IMR-90 (cell line): ENCODE measurements at regions not wholly inside any gene's neighbourhood (a gene's known extent, or its start where the extent isn't known, plus 50 kb on each side); places are given as distances from the start of the nearest gene placed in this dataset.

Experiments used
- ATAC-seq: fragments of 200-7000 bp; cut with Tn5 transposase; 2 replicates; pipeline ENCODE4 v1.9.1; 2020; ENCODE audit warnings: low read depth, mild to moderate bottlenecking, moderate library complexity
- BruUV-seq: library from RNA; stranded (reverse); fragments of 400-500 nt; replicated peaks from 2 replicates; lab custom pipeline; 2021; lab: Mats Ljungman, UMichigan
- CTCF ChIA-PET: fragments of 300-600 bp; formaldehyde crosslinking; extraction: SDS; loops from one replicate; lab custom pipeline; 2021; ENCODE audit warnings: antibody characterized with exemption; lab: Yijun Ruan, JAX
- POLR2A ChIA-PET: fragments of 300-600 bp; sonication (Branson Sonifier 250); formaldehyde crosslinking; loops from one replicate; lab custom pipeline; 2022; ENCODE audit warnings: antibody characterized with exemption; ENCODE audit not compliant: unreplicated experiment; lab: Charles Lee
- DNase-seq: peaks from one replicate; pipeline ENCODE4 v3.0.0; 2013
- H2AFZ ChIP-seq: replicated peaks from 2 replicates; pipeline ENCODE3; 2013; ENCODE audit warnings: low read length, mild to moderate bottlenecking; ENCODE audit not compliant: poor library complexity
- H2AK5ac ChIP-seq: 2 replicates; pipeline ENCODE4 v1.6.1; 2013; ENCODE audit warnings: low read depth, low read length, inconsistent platforms
- H2AK9ac ChIP-seq: replicated peaks from 2 replicates; pipeline ENCODE3; 2013; ENCODE audit warnings: mild to moderate bottlenecking, low read depth, low read length, moderate library complexity; ENCODE audit not compliant: poor library complexity
- H2BK120ac ChIP-seq: 2 replicates; pipeline ENCODE4 v1.6.1; 2013; ENCODE audit warnings: low read depth, low read length, inconsistent platforms
- H2BK15ac ChIP-seq: 3 replicates; pipeline ENCODE4 v1.6.1; 2013; ENCODE audit warnings: low read depth, low read length, inconsistent platforms
- H2BK20ac ChIP-seq: 2 replicates; pipeline ENCODE4 v1.6.1; 2013; ENCODE audit warnings: low read depth, mild to moderate bottlenecking, inconsistent platforms, low read length, moderate library complexity
- H2BK5ac ChIP-seq: 2 replicates; pipeline ENCODE4 v1.6.1; 2013; ENCODE audit warnings: mild to moderate bottlenecking, low read depth, low read length, inconsistent platforms; ENCODE audit not compliant: poor library complexity, severe bottlenecking
- H3K14ac ChIP-seq: replicated peaks from 2 replicates; pipeline ENCODE4 v1.6.1; 2013; ENCODE audit warnings: low read depth, low read length, inconsistent platforms
- H3K18ac ChIP-seq: 2 replicates; pipeline ENCODE4 v1.6.1; 2013; ENCODE audit warnings: low read depth, low read length, control low read depth
- H3K23ac ChIP-seq: 2 replicates; pipeline ENCODE4 v1.6.1; 2013; ENCODE audit warnings: low read depth, low read length, inconsistent platforms
- H3K27ac ChIP-seq: 2 replicates; pipeline ENCODE4 v1.5.1; 2013; ENCODE audit warnings: mild to moderate bottlenecking, control low read depth, low read length; ENCODE audit not compliant: insufficient read depth
- H3K27me3 ChIP-seq: 2 replicates; pipeline ENCODE4 v1.6.1; 2013; ENCODE audit warnings: low read length; ENCODE audit not compliant: control insufficient read depth, insufficient read depth
- H3K36me3 ChIP-seq: 2 replicates; pipeline ENCODE4 v1.6.1; 2013; ENCODE audit warnings: low read length, mixed read lengths; ENCODE audit not compliant: control insufficient read depth, insufficient read depth
- H3K4ac ChIP-seq: 2 replicates; pipeline ENCODE4 v1.6.1; 2013; ENCODE audit warnings: low read depth, low read length, inconsistent platforms
- H3K4me1 ChIP-seq: 2 replicates; pipeline ENCODE4 v1.6.1; 2013; ENCODE audit warnings: low read length, mixed read lengths; ENCODE audit not compliant: control insufficient read depth, insufficient read depth
- H3K4me2 ChIP-seq: 2 replicates; pipeline ENCODE4 v1.6.1; 2013; ENCODE audit warnings: low read depth, mild to moderate bottlenecking, control low read depth, low read length, moderate library complexity
- H3K4me3 ChIP-seq: 2 replicates; pipeline ENCODE4 v1.5.1; 2013; ENCODE audit warnings: low read depth, mild to moderate bottlenecking, control low read depth, low read length, moderate library complexity; ENCODE audit not compliant: insufficient read depth
- H3K56ac ChIP-seq: 2 replicates; pipeline ENCODE4 v1.6.1; 2013; ENCODE audit warnings: low read length, inconsistent platforms; ENCODE audit not compliant: insufficient read depth; ENCODE audit errors: extremely low read depth
- H3K79me1 ChIP-seq, 2 experiments: 2 replicates each; pipeline ENCODE4 v1.6.1; 2013; ENCODE audit warnings: low read length in 2 of 2, inconsistent platforms in 1 of 2, low read depth in 1 of 2
- H3K9ac ChIP-seq: 2 replicates; pipeline ENCODE4 v1.6.1; 2013; ENCODE audit warnings: low read depth, low read length, control low read depth
- H3K9me1 ChIP-seq: 2 replicates; pipeline ENCODE4 v1.6.1; 2013; ENCODE audit warnings: low read length, inconsistent platforms; ENCODE audit not compliant: insufficient read depth
- H3K9me3 ChIP-seq: 2 replicates; pipeline ENCODE4 v1.6.1; 2013; ENCODE audit warnings: low read length; ENCODE audit not compliant: control insufficient read depth, insufficient read depth
- H4K20me1 ChIP-seq: 2 replicates; pipeline ENCODE4 v1.6.1; 2013; ENCODE audit warnings: low read length, inconsistent platforms; ENCODE audit not compliant: insufficient read depth
- H4K5ac ChIP-seq: 2 replicates; pipeline ENCODE4 v1.6.1; 2013; ENCODE audit warnings: mild to moderate bottlenecking, low read depth, low read length, control low read depth
- H4K8ac ChIP-seq, 2 experiments: 2 replicates each; pipeline ENCODE4 v1.6.1; 2013; ENCODE audit warnings: low read depth in 2 of 2, low read length in 2 of 2, control low read depth in 1 of 2, inconsistent platforms in 1 of 2
- H4K91ac ChIP-seq: 2 replicates; pipeline ENCODE4 v1.6.1; 2013; ENCODE audit warnings: low read depth, low read length, inconsistent platforms; ENCODE audit not compliant: insufficient read depth
- BHLHE40 ChIP-seq: fragments of 150-350 bp; IDR thresholded peaks from 2 replicates; pipeline ENCODE4 v1.6.1; 2016; ENCODE audit warnings: mild to moderate bottlenecking, low read depth, low read length
- RAD21 ChIP-seq: IDR thresholded peaks from 2 replicates; pipeline ENCODE4 v1.6.1; 2012; ENCODE audit warnings: low read length, improper control_type of control experiment
- RCOR1 ChIP-seq: IDR thresholded peaks from 2 replicates; pipeline ENCODE4 v1.6.1; 2012; ENCODE audit warnings: mild to moderate bottlenecking, low read length, improper control_type of control experiment; ENCODE audit not compliant: insufficient replicate concordance
- WGBS, 2 experiments: methylation state at CpG; one replicate each; pipeline versions ENCODE4 v1.1.5 to v1.1.7; 2013; ENCODE audit warnings: missing lambda C conversion rate in 2 of 2; ENCODE audit not compliant: insufficient read length in 1 of 2; ENCODE audit errors: extremely low coverage in 2 of 2; 5-methylcytosine and 5-hydroxymethylcytosine counted together
- dilution Hi-C: fragments of 300-500 bp; cut with HindIII; formaldehyde crosslinking; loops from one replicate; pipeline ENCODE4 v1.14.3; 2018; ENCODE audit warnings: low sequenced_read_pairs; ENCODE audit not compliant: unreplicated experiment
- in situ Hi-C: fragments of 300-500 bp; cut with MboI; formaldehyde crosslinking; loops from 3 replicates; pipeline ENCODE4 v1.14.3; 2019; ENCODE audit warnings: low sequenced_read_pairs, inconsistent platforms, mixed read lengths
- intact Hi-C: fragments of 100-400 bp; cut with micrococcal nuclease; formaldehyde crosslinking; loops from 2 replicates; pipeline ENCODE4 v1.10.0; 2022

DNA sequence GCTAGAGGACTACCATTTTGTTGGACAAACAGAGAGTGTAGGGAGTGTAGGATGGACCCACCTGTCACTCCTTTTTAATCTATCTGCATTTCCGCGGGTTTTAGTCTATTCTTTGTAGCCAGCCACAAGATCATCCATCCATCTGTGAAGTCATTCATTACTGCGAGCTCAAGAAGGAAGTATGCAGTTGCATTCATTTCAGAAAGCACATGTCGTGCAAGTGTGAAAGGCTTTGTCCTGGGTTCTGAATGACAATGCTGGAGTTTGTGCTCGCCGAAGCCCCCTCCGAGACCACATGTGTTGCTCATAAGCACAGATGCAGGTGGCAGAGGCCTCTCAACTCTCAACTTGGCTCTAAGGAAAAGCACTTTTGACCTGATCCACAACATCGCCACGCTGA lies 70.3 kb upstream of the BASP1 start:
- no peak overlapping the region for H3K4ac ChIP-seq
- no peak overlapping the region for H3K14ac ChIP-seq
- peak overlapping the region; percentile 5 for H2AK5ac ChIP-seq
- no TSS peak for BruUV-seq
- H2BK20ac ChIP-seq, result no peak overlapping the region
- no peaks in the 10 kb centered on the region for H4K20me1 ChIP-seq
- no peak overlapping the region for H3K56ac ChIP-seq
- no peak overlapping the region for H2BK120ac ChIP-seq
- H4K8ac ChIP-seq, result no peak overlapping the region
- no peaks in the 10 kb centered on the region for H3K9me3 ChIP-seq
- peak overlapping the region; percentile 24; the same call in 1 of the 2 replicates for H3K18ac ChIP-seq
- no peak for DNase-seq
- CTCF ChIA-PET, result no interaction called here
- no peak overlapping the region for H3K23ac ChIP-seq
- H3K27me3 ChIP-seq, result no peaks in the 10 kb centered on the region
- WGBS, 2 experiments, result 96% methylated on average over 4 of the region's 9 CpGs; no CpG with 5 or more reads in 1 of the 2 experiments
- H3K9ac ChIP-seq, result no peak overlapping the region
- intact Hi-C loops (no loop called here), in situ Hi-C loops (no loop called here), dilution Hi-C loops (no loop called here)
- H3K4me2 ChIP-seq, result no peak overlapping the region
- H2BK5ac ChIP-seq, result peak overlapping the region; percentile 12
- H2AK9ac ChIP-seq, result no peak overlapping the region
- H2AFZ ChIP-seq, result no peak overlapping the region
- no peak overlapping the region for H3K27ac ChIP-seq
- peaks cover 18% of the 10 kb centered on the region for H3K4me1 ChIP-seq
- no peak overlapping the region for H4K91ac ChIP-seq
- no peak overlapping the region for H2BK15ac ChIP-seq
- ATAC-seq, result no peak
- no peaks in the 10 kb centered on the region for H3K79me1 ChIP-seq
- no peaks in the 10 kb centered on the region for H3K36me3 ChIP-seq
- H3K9me1 ChIP-seq, result peaks cover 4% of the 10 kb centered on the region; the same call in 1 of the 2 replicates
- POLR2A ChIA-PET, result no interaction called here
- TF ChIP-seq RCOR1 (no peak), RAD21 (no peak), BHLHE40 (no peak)
- no peak overlapping the region for H4K5ac ChIP-seq
- H3K4me3 ChIP-seq, result no peak overlapping the region
